Hepatic stellate cell (primary cell): ENCODE measurements at regions not wholly inside any gene's neighbourhood (a gene's known extent, or its start where the extent isn't known, plus 50 kb on each side); places are given as distances from the start of the nearest gene placed in this dataset.
A peak's percentile ranks its signal among the peaks of the same experiment; 100 is the strongest.

Experiments
- DNase-seq: peaks from one replicate; pipeline ENCODE4 v3.0.0; 2011; ENCODE audit warnings: low spot score

DNA sequence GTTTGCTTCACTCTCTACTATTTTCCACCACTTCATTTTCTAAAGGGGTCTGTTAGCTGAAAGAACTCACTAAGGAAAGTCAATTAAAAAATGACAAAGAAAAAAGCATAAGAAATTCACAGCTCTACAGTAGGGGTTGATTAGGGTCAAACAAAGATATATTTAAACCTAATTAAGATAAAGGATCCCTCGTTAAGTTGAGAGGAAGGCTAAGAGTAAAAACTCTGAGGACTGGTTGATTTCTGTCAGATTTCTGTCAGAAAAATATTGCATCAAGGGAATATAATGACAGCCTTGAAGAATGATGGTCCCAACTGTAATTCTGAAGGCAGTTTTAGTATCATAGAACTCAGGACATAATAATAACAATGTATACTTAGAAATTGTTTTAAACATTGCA lies 218.0 kb downstream of the QDPR start:
- DNase-seq = no peak

DNA sequence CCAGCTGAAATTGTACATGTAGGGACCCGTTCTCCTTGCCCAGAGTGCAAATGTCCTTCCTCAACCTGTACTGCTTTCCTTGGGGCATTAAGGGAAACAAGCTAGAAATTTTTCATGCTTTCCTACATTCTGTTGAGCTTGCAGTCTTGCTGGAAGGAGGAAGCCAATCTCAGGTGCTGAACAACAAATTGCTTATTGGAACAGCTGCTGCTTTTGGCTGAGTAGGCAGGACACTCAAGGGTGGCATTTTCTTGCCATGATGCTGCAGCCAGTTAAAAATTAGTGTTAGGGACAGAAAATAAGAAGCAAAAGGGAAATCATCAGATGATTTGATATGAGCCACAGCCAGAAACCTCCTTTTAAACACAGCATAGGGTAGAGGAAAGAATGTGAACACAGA lies 223.7 kb downstream of the QDPR start:
- DNase-seq = no peak

DNA sequence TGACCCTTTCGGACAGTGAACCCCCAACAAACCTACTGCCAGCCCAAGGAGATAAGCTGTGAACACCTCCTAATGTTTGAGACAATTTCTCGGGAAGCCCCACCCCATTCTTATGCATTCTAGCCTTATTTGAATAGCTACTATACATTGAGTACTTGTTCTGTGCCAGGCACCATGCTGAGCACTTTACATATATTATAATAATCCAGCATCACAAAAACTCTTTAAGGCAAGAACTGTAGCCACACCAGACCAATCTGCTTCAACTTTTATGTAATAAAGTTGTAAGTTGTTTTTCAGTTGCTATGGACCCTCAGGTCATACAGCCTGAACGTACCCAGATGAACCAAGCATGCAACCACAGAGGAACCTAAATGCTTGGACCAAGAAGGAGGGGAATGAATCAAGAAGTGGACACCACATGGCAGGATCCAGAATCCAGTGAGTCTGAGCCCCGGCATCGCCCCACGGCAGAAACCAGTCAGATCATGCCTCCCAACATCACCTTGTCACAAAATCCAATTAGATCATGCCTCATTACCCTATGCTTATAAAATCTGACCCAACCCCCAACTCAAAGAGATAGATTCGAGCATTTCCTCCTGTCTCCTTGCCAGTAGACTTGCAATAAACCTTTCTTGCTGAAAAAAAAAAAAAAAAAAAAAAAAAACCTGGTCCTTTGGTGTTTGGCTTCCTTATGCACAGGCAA lies 225.0 kb downstream of the QDPR start:
- no peak for DNase-seq

DNA sequence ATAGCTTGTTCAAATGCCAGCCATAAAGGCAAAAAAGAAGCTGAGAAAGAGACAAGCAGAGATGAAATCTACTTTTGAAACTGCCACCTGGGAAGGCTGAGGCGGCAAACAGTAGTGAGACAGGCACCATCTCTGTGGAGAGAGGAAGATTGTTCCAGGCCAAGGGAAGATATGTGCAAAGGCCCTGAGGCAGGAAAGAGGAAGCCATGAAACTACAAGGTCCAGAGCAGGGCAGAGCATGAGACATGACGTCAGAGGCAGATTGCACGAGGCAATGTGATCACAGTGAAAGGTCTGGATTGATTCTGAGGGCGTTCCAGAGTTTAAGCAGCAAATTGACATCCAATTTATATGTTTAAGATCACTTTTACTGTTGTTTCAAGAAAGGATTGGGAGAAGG lies 226.1 kb downstream of the QDPR start:
- no peak for DNase-seq

DNA sequence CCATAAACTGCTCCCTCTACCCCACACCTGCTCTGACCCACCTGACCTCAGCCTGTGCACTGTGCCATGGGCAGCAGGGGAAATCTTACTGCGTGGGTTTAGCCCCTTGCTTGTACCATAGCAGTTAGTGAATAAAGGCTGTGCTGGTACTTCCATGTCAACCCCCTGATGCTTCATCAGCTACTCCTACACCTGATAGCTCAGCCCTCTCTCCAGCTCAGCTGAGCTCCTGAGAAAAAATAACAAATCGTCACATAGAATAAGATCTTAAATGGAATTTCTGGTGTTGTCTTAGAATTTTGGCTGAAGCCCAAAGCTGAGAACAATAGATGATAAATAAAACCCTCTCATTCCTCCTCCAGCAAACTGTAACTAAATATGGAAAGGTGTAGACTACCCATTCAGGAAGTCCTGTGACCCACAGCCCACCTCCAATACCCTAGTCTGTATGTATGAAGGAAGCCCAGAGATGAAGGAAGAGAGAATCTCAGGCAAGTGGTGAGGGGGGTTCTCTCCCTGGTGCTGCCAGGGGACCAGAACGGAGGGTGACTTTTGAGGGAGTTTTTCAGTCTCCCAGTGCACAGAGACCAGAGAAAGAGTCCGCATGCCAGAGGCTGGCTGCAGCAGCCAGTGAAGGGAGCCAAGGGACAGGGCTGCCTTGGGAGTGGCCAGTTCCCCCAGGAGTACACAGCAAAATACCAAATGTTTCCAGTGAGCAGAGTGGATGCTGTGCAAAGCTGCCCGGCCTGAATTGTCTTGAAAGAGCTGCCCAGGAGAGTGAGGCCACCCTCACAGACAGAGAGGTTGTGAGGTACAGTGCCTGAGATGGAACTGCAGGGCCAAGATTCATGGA lies 227.3 kb downstream of the QDPR start:
- no peak for DNase-seq

DNA sequence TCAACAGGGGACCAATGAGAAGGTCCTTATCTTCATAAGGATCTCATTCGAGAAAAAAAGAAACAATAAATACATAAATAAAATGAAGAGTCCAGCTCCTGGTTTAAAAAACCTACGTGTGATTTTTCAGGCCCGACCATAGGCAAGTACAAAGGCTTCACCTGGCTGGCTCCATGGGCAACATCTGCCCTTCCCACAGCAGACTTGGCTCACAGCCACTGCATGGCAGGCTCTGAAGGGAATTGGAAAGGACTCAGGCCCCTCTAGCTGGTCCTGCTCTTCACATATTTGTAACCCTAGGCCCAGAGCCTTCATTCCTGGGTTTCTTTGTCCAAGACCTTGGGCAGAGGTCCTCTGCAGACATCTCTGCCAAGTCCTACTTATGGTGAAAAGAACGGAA lies 228.1 kb downstream of the QDPR start:
- no peak for DNase-seq

DNA sequence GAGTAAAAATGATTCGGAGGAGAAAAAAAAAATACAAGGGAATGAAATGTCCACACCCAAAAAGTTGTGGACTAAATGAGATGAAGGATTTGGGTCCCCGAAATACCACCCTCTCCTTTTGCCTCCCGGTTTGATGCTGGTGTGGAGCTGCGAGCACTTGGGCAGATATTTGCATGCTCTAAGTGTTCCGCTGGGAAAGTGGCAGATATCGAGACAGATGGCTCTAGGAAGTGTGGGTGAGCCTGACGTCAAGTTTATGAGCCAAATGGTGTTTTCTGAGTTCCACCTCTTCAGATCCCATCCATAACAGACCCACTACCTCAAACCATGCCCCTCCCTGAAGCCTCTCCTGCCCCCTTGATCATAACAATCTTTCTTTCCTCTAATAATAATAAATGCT lies 228.6 kb downstream of the QDPR start:
- no peak for DNase-seq

DNA sequence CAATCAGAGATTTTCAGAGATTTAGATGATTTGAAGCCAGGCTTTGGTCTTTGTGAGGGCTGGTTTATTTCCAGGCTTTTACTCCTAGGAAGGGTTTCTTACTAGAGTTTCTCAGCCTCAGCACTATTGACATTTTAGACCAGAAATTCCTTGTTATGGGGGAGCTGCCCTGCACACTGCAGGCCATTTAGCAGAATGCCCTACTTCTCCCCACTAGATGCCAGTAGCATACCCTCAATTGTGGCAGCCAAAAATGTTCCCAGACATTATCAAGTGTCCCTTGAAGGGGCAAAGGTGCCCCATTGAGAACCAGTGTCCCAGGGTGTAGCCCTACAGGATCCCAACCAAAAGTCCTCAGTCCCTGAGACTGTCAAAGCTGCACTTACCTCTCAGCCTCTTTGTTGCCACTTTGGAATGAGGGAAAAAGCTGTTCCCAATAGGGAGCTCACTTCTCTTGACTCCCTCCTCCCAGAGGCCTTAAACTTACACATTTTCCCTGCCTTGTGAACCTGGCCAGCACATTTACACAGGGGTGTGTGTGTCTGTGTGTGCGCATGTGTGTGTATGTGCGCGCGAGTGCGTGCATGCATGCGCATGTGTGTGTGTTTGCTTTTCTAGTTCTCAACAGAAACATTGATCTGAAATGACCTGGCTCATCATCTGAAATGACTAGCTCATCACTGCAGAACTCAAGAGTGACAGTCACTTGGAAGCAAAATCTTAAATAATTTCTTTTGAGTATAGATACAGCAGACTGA lies 231.4 kb downstream of the QDPR start:
- DNase-seq = no peak

DNA sequence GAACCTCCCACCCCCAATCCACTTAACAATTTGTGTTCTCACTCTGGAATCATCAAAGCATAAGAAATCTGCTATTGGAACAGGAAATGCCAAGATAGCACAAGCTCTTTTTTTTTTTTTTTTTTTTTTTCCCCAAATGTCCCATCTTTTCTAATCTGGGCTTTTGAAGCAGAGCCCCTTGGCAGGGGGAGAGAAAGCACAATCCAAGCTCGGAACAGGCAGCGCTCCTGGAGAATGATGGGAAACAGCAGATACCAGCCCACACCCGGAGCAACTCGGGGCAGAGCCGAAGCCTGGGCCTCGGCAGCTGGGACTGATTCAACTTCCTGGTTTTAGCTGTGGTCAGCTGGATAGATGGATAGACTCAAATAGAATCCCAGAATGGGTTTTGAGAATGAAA lies 235.1 kb downstream of the QDPR start:
- peak; percentile 50 for DNase-seq

DNA sequence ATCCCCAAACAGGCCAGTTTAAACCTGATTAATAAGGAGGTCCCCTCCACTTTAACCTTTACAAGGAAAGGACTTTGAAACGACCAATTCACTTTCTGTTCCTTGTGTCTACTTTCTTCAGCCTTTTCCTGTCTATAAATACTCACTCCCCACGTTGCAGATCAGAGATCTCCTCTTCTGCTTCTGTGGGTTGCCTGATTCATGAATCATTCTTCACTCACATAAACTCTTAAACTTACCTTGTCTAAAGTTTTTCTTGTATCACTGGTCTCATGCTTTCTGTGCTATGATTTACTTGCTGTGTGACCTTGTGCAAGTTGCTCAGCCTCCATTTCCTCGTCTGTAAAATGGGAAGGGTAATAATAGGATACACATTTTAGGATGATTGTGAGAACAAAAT lies 236.1 kb downstream of the QDPR start:
- no peak for DNase-seq

DNA sequence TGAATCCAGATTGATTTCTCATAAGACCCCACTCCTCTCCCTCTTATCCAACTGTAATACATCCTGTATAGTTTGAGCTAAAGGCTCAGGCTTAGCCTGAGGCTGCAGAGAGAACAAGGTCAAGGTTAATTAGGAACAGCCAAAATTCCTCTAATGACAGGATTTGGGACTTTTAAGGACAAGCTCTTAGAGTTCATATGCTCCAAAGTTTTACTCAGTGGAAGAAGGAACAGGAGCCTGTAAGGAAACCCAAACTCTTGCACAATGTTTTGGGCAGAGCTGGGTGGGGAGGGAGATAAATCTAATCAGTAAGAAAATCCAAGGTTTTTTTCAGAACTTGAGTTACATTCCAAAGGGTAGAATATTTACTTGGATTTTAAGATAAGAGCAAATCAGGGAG lies 238.8 kb downstream of the QDPR start:
- no peak for DNase-seq

DNA sequence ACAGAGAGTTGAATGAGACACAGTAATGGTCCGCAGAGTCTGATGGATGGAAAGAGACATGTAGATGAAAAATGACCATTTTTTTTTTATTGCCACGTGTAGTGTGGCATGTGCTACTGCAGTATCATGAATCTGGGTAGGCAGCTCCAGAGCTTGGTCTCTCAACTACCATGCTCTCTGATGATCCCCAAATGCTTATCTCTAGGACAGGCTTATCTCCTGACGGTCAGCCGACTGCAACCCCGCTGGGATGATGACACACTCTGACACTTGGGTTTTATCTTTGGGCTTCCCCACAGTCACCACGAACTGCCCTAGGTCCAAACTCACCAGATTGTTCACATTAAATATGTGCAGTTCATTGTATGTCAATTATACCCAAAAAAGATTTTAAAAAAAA lies 239.7 kb downstream of the QDPR start:
- no peak for DNase-seq

DNA sequence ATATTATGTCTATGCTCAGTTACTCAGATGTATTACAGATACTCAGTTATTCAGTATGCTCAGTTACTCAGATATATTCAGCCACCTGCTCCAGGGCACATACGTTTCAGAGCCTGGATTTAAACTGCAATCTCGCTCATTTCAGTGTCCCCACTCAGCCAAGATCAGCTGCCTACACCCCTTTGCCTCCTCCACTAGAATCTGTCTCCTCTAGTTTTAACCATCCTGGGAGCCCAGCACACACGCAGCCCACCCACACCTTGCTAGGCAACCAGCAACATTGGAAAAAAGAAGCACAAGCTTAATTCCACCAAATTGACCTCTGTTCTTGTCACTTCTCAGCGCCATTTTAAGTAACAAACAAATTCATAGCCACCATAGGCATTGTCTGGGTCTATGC lies 246.2 kb downstream of the QDPR start:
- DNase-seq = no peak

DNA sequence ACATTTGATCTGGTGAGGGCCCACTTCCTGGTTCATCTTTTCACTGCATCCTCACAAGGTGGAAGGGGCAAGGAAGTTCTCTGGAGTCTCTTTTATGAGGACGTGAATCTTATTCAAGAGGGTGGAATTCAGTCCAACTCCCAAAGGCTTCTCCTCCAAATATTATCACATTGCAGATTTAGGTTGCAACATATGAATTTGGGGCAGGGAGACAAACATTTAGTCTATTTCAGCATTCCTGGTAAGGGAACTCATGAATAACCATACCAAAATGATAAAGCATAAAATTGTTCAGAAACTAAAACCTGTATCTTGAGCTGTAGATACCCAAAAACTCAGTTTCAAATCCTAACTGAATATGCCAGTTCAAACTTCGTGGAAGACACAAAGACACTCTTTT lies 246.8 kb downstream of the QDPR start:
- no peak for DNase-seq

DNA sequence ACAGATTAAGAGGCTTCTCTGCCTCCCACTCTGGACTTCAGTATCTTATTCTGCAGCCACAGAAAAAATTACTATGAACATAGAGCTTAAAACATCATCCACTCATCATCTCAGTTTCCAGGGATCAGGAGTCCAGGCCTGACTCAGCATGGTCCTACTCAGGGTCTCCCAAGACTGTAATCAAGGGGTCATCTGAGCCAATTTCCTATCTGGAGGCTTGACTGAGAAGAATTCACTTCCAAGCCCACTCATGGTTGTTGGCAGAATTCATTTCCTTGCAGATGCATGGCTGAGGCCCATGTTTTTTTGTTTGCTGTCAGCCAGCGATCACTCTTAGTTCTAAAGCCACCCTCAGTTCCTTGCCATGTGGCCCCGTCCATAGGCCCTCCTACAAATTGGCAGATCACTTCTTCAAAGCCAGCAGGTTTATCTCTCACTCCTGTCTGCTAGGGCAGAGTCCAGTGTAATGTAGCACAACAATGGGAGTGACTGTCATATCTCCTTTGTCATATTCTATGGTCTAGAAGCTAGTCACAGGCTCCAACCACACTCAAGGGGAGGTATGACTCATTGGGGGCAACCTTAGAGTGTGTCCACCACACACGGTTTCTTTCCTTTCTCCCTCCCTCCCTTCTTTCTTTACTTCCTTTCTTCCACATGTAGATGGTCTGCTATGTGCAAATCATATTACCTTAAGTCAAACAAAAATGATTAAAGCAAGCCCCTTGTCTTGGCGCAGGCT lies 251.6 kb downstream of the QDPR start:
- DNase-seq = no peak

DNA sequence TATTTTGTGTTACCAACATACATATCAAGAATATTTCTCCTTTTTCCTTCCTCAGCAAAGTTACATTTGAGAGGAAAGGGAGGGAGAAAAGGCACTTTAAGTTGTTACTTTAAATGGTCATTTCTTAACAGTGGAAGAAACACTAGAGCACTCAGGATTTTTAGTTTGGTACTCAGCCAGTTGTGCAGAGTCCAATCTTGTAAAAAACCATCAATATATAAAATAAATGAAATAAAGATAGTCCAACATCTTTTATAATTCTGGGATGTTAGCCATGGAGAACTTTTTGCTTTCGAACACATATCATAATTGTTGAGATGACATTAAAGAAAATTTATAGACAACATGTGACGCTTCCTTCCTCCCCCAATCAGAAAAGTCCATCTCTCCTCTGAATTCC lies 253.8 kb downstream of the QDPR start:
- no peak for DNase-seq

DNA sequence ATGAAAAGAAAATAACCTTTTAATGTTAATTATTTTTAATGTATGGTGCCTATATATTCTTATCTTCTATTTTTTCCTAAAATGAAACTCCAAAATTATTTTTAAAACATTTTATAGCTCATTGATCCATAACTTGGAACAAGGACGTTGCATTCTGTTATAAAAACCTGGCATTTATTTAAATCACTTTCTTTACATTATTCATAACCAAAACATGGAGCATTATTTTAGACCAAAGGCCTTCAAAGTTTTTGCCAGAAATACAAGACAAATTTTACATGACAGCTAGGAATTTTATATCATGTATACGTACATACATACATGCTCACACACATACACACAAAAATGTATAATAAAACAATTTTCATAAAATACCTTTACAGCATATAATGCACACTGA lies 259.8 kb downstream of the QDPR start:
- DNase-seq = no peak

DNA sequence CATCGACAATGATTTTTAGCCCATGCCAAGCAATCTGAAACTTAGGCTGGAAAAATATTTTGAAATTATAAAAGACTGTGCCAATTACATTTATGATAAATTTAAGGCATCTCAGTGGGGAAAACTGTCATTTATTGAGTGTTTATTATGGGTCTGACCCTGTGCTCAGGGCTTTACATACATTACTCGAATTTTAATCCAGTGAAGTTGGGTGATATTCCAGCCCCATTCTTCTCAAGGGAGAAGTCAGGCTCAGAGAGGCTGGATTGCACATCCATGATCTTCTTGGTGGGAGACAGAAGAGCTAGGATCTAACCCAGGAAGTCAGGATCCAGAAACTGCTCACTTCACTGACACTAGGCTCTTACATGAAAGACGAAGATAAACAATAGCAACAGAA lies 260.8 kb downstream of the QDPR start:
- no peak for DNase-seq

DNA sequence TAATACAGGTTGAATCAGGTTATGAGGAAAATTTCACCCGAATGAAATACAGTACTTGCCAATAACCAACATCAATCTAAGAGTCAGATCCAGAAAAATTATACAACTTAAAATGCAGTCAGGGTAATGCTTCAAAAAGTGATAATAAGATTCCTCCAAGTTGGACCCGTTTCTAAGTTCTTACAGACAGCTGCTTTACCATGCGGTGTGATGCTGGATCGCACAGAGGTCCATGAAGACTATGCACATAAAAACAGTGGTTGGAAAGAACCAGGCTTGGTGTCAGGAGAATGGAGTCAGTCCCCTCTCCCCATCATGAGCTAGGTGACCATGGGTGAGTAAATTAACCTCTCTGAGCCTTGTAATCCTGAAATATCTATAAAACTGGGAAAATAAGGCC lies 261.3 kb downstream of the QDPR start:
- DNase-seq = no peak

DNA sequence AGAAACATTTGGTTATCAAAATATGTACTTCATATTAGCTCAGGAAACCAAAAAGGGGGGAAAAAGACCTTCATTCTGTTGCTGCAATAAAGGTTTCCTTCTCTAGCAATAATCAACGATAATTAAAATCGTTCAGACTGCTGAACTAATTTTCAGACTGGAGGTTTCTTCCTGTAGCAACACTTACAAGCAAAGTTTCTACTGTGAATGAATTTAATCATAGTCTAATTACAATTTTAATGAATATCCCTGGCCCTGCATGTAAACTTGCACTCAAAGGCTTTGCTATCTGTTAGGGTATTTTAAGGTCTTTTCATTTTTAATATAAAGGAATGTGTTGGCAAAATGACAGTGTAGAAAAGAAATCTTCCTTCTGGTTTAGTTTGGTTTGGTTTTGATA lies 265.2 kb downstream of the QDPR start:
- DNase-seq = no peak

DNA sequence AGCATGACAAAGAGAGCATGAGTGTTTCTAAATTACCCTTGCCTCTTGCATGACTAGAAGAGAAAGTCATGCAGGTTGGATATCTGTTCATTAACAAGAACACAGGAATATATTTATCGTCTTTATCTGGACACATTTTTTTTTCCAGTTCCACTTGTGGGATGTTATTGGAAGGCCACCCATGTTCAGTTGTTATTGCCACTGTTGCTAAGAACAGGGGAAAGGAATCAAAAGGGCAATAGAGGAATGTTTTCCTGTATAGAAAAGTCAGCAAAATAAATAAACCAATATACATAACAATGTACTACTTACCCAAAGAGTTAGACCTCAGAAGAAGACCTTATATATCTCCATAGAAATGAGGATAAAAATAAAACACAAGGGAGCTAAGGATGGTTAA lies 270.1 kb downstream of the QDPR start:
- no peak for DNase-seq

DNA sequence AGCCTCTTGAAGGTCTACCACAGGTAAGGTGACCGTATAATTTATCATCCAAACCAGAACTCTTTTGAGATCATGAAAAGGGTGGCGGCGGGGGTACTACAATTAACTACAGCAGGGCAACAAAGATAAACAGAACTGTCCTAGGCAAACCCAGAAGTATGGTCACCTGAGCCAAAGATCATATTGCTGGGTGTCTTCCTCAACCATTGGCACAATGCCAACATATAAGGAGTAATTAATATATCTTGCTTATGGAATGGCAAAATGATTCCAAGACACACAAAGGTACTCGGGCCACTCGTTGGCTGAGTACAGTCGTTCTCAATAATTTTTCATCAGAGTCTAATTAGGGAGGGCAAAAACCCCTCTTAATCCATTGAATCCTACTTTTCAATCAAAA lies 273.3 kb downstream of the QDPR start:
- no peak for DNase-seq
